Urinary bladder (tissue), 3 donors: ENCODE measurements at regions not wholly inside any gene's neighbourhood (a gene's known extent, or its start where the extent isn't known, plus 50 kb on each side); places are given as distances from the start of the nearest gene placed in this dataset.
"Not testable (repeated sequence)": the region's sequence is repeated elsewhere in the genome, so short reads cannot be mapped to it uniquely, and the experiment has no call there.

Experiments used
- DNase-seq: peaks from one replicate; pipeline ENCODE4 v3.0.0-alpha.2; 2015; ENCODE audit errors: extremely low spot score
- H3K27ac ChIP-seq: one replicate; pipeline ENCODE4 v1.5.1; 2013; ENCODE audit warnings: low read depth, mild to moderate bottlenecking, moderate library complexity
- H3K36me3 ChIP-seq: one replicate; pipeline ENCODE4 v1.6.1; 2013; ENCODE audit warnings: mild to moderate bottlenecking, moderate library complexity; ENCODE audit not compliant: insufficient read depth
- H3K4me1 ChIP-seq: one replicate; pipeline ENCODE4 v1.6.1; 2013; ENCODE audit warnings: mild to moderate bottlenecking, moderate library complexity; ENCODE audit not compliant: insufficient read depth
- H3K4me3 ChIP-seq: one replicate; pipeline ENCODE4 v1.5.1; 2013; ENCODE audit warnings: low read depth, low read length
- WGBS: extraction: QIAGEN DNeasy Blood & Tissue Kit; methylation state at CpG from one replicate; pipeline ENCODE4 v1.1.7; 2013; 5-methylcytosine and 5-hydroxymethylcytosine counted together
- donor health status: healthy with polysubstance abuse.
- donor health status: healthy.

GRCh38 chr7:66443946-66444345, 184.7 kb upstream of the KCTD7 start:
- no peak overlapping the region for H3K4me3 ChIP-seq
- DNase-seq: no peak
- no peaks in the 10 kb centered on the region for H3K4me1 ChIP-seq
- no peak overlapping the region for H3K27ac ChIP-seq
- no peaks in the 10 kb centered on the region for H3K36me3 ChIP-seq

GRCh38 chr7:66447007-66447406, 181.7 kb upstream of the KCTD7 start:
- not testable (repeated sequence) for DNase-seq, H3K4me3 ChIP-seq, H3K27ac ChIP-seq, H3K4me1 ChIP-seq, H3K36me3 ChIP-seq
- WGBS: 96% methylated on average over 2 of the region's 2 CpGs

GRCh38 chr7:66450814-66451213, 177.9 kb upstream of the KCTD7 start:
- not testable (repeated sequence) for H3K4me3 ChIP-seq, DNase-seq, H3K4me1 ChIP-seq, H3K27ac ChIP-seq, H3K36me3 ChIP-seq
- WGBS: 92% methylated on average over 2 of the region's 2 CpGs

DNA sequence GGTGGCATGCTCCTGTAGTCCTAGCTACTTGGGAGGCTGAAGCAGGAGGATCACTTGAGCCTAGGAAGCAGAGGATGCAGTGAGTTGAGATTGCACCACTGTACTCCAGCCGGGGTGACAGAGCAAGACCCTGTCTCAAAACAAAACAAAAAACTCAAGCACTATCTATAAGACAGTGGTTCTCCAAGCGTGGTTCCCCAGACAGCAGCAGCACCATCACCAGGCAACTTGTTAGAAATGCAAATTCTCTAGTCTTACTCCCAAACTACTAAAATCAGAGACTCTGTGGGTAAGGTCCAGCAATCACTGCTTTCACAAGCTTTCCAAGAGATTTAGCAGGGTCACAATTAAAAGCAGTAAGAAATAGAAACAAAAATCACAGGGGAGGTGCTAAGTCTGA, 177.0 kb upstream of the KCTD7 start:
- not testable (repeated sequence) for H3K27ac ChIP-seq, H3K36me3 ChIP-seq, H3K4me3 ChIP-seq, H3K4me1 ChIP-seq, DNase-seq
- WGBS: 94% methylated on average over 2 of the region's 2 CpGs

- Histone ChIP-seq H3K4me1 (no peaks in the 10 kb centered on the region), H3K4me3 (no peak overlapping the region), H3K27ac (no peak overlapping the region), H3K36me3 (peaks cover 1% of the 10 kb centered on the region)
- 93% methylated on average over 2 of the region's 2 CpGs for WGBS
- DNase-seq: no peak
Measured at GRCh38 chr7:66452165-66452564, 176.5 kb upstream of the KCTD7 start.

GRCh38 chr7:66453340-66453739, 175.3 kb upstream of the KCTD7 start:
- no peak overlapping the region for H3K27ac ChIP-seq
- WGBS: 97% methylated on average over 6 of the region's 6 CpGs
- no peak overlapping the region for H3K4me3 ChIP-seq
- no peaks in the 10 kb centered on the region for H3K4me1 ChIP-seq
- H3K36me3 ChIP-seq: peaks cover 1% of the 10 kb centered on the region
- no peak for DNase-seq

- Histone ChIP-seq H3K27ac (no peak overlapping the region), H3K4me1 (no peaks in the 10 kb centered on the region), H3K4me3 (no peak overlapping the region), H3K36me3 (peaks cover 1% of the 10 kb centered on the region)
- WGBS: 89% methylated on average over 5 of the region's 5 CpGs
- no peak for DNase-seq
Measured at GRCh38 chr7:66454600-66455225, 174.0 kb upstream of the KCTD7 start.

GRCh38 chr7:66455432-66455831, 173.2 kb upstream of the KCTD7 start:
- not testable (repeated sequence) for H3K4me3 ChIP-seq, H3K27ac ChIP-seq, H3K4me1 ChIP-seq, DNase-seq, H3K36me3 ChIP-seq
- 71% methylated on average over 1 of the region's 1 CpG for WGBS

DNA sequence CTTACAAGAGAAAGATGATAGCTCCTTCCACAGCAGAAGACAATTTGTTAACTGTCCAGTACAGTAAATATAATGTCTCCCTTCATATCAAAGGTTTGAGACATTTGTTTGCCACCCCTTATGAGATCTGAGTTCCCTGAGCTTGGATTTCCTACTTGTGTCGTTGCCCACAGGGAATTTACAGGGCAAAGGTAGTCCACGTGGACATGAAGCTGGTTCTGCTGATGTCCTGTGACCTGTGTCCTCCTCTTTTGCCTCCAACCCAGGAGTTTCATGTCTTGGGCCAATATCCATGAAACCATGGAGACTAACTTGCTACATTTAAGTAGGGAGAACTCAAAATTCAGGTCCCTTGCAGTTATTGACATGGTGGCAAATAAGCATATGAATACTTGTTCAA, 172.2 kb upstream of the KCTD7 start:
- WGBS: 90% methylated on average over 2 of the region's 2 CpGs

GRCh38 chr7:66458991-66459390, 169.7 kb upstream of the KCTD7 start:
- not testable (repeated sequence) for H3K27ac ChIP-seq, H3K4me1 ChIP-seq, DNase-seq, H3K4me3 ChIP-seq, H3K36me3 ChIP-seq
- 74% methylated on average over 5 of the region's 5 CpGs for WGBS

More for the DNA sequence above, 172.2 kb upstream of the KCTD7 start:
- H3K27ac ChIP-seq, DNase-seq, H3K4me3 ChIP-seq, H3K36me3 ChIP-seq, H3K4me1 ChIP-seq: not testable (repeated sequence)

GRCh38 chr7:66459783-66460413, 168.8 kb upstream of the KCTD7 start:
- not testable (repeated sequence) for DNase-seq, H3K27ac ChIP-seq, H3K4me3 ChIP-seq, H3K4me1 ChIP-seq, H3K36me3 ChIP-seq
- WGBS: 48% methylated on average over 5 of the region's 5 CpGs

DNA sequence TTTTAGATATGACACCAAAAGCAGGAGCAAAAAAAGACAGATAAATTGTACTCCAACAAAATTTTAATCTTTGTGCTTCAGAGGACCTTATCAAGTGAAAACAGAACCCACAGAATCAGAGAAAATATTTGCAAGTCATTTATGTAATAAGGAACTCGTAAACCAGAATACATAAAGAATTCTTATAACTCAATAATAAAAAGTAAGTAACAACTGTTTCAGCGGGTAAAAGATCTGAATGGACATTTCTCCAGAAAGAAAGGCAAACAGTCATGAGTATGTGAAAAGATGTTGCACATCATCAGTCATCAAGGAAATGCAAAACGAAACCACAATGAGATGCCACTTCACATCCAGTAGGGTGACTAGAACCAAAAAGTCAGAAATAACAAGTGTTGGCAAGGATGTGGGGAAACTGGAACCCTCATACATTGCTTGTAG, 167.7 kb upstream of the KCTD7 start:
- H3K4me3 ChIP-seq: no peak overlapping the region
- H3K36me3 ChIP-seq: no peaks in the 10 kb centered on the region
- H3K27ac ChIP-seq: no peak overlapping the region
- WGBS: 94% methylated on average over 3 of the region's 3 CpGs
- H3K4me1 ChIP-seq: no peaks in the 10 kb centered on the region
- DNase-seq: no peak

DNA sequence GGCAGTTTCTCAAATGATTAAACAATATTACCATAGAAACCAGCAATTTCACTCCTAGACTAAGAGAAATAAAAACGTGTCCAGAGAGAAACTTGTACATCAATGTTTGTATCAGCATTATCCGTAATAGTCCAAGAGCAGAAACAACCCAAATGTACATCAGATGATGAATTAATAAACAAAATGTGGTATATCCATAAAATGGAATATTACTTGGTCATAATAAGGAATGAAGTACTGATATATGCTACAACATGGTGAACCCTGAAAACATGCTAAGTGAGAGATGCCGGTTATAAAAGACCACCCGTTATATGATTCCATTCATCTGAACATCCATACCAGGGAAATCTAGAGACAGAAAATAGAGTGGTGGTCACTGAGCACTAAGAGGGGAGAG, 167.3 kb upstream of the KCTD7 start:
- not testable (repeated sequence) for H3K27ac ChIP-seq, H3K36me3 ChIP-seq, H3K4me1 ChIP-seq, DNase-seq, H3K4me3 ChIP-seq
- WGBS: 93% methylated on average over 4 of the region's 4 CpGs

DNA sequence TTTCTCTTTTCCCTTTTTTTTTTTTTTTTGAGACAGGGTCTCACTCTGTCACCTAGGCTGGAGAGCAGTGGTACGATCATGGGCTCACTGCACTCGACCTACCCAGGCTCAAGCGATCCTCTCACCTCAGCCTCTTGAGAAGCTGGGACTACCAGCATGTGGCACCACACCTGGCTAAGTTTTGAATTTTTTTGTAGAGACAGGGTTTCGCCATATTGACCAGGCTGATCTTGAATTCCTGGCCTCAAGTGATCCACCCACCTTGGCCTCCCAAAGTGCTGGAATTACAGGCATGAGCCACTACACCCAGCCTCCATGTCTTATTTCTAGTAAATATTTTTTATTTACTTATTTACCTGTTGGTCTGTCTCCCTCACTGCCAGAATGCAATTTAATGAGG, 165.8 kb upstream of the KCTD7 start:
- not testable (repeated sequence) for H3K4me3 ChIP-seq, DNase-seq, H3K36me3 ChIP-seq, H3K4me1 ChIP-seq, H3K27ac ChIP-seq
- 97% methylated on average over 4 of the region's 4 CpGs for WGBS
